Neutrophil (primary cell): ENCODE measurements at regions not wholly inside any gene's neighbourhood (a gene's known extent, or its start where the extent isn't known, plus 50 kb on each side); places are given as distances from the start of the nearest gene placed in this dataset.
"Not testable (repeated sequence)": the region's sequence is repeated elsewhere in the genome, so short reads cannot be mapped to it uniquely, and the experiment has no call there.

Experiments
- H3K27ac ChIP-seq: fragments of 200-600 bp; sonication (generic); 2 replicates; pipeline ENCODE4 v1.5.1; 2016; ENCODE audit warnings: mild to moderate bottlenecking, moderate library complexity
- H3K27me3 ChIP-seq: fragments of 200-600 bp; sonication (generic); 2 replicates; pipeline ENCODE4 v1.6.0; 2016; ENCODE audit warnings: mild to moderate bottlenecking
- H3K36me3 ChIP-seq: fragments of 200-600 bp; sonication (generic); 2 replicates; pipeline ENCODE4 v1.5.1; 2017
- H3K4me1 ChIP-seq, 2 experiments: fragments of 200-600 bp in 1 of 2; sonication (generic) in 1 of 2; 1 replicate in 1 of 2; 2 replicates in 1 of 2; pipeline versions ENCODE4 v1.5.1 to v1.6.1; 2013 to 2016; ENCODE audit warnings: low read depth in 1 of 2, low read length in 1 of 2, mild to moderate bottlenecking in 1 of 2, moderate library complexity in 1 of 2; ENCODE audit not compliant: control insufficient read depth in 1 of 2, insufficient read depth in 1 of 2
- H3K4me3 ChIP-seq, 2 experiments: fragments of 200-600 bp in 1 of 2; sonication (generic) in 1 of 2; 1 replicate in 1 of 2; 2 replicates in 1 of 2; pipeline ENCODE4 v1.5.1; 2013 to 2016; ENCODE audit warnings: low read depth in 1 of 2, low read length in 1 of 2, mild to moderate bottlenecking in 1 of 2, moderate library complexity in 1 of 2
- H3K9me3 ChIP-seq: fragments of 200-600 bp; sonication (generic); 2 replicates; pipeline ENCODE4 v1.5.1; 2016
- TF ChIP-seq, protein P1 (sequence below): fragments of 200-600 bp; sonication (generic); IDR thresholded peaks from 2 replicates; pipeline ENCODE4 v1.5.1; 2016; ENCODE audit warnings: antibody characterized with exemption

DNA sequence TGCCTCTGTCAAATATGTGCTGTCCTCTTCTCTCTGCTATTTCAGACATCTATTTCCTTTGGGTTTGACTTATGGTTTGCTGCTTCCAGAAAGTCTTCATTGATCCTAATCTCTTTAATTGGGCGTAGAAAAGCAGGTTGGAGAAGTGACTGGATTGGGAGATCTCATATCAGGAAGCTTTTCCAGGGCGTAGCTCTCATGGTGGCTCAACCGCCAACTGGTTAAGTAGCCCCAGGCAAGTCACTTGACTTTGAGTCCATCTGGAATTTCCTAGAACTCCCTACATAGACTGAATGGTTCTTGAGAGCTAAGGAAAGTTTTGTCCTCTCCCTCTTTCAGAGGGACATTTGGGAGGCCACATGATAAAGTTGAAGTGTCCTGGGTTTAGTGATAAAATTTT, 192.3 kb upstream of the GLRA1 start:
- TF ChIP-seq, protein P1, sequence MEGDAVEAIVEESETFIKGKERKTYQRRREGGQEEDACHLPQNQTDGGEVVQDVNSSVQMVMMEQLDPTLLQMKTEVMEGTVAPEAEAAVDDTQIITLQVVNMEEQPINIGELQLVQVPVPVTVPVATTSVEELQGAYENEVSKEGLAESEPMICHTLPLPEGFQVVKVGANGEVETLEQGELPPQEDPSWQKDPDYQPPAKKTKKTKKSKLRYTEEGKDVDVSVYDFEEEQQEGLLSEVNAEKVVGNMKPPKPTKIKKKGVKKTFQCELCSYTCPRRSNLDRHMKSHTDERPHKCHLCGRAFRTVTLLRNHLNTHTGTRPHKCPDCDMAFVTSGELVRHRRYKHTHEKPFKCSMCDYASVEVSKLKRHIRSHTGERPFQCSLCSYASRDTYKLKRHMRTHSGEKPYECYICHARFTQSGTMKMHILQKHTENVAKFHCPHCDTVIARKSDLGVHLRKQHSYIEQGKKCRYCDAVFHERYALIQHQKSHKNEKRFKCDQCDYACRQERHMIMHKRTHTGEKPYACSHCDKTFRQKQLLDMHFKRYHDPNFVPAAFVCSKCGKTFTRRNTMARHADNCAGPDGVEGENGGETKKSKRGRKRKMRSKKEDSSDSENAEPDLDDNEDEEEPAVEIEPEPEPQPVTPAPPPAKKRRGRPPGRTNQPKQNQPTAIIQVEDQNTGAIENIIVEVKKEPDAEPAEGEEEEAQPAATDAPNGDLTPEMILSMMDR: no peak
- Histone ChIP-seq H3K4me3 (no peak overlapping the region), H3K4me1 (no peaks in the 10 kb centered on the region), H3K9me3 (no peaks in the 10 kb centered on the region), H3K27me3 (no peaks in the 10 kb centered on the region), H3K36me3 (no peaks in the 10 kb centered on the region), H3K27ac (no peak overlapping the region)

DNA sequence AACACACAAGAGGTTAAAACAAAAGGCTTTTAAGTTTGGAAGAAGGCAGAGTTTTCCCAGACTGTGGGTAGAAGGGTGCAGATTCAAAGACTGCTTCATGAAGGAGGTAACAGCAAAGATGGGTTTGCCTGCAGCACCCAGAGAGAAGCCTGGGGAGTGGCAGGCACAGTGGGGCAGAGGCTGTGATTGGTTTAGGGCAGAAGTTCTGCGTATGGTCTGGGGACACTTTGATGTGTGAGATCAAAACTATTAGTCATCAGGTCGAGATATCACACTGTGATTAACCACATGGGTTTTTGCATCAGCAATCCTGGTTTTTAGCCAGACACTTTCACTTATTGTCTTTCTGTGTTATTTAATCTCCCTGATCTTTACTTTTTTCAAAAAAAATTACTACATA, 188.8 kb upstream of the GLRA1 start:
- Histone ChIP-seq H3K4me1 (no peaks in the 10 kb centered on the region), H3K9me3 (no peaks in the 10 kb centered on the region), H3K27me3 (no peaks in the 10 kb centered on the region), H3K27ac (no peak overlapping the region), H3K36me3 (no peaks in the 10 kb centered on the region), H3K4me3 (no peak overlapping the region)
- TF ChIP-seq, protein P1: no peak

DNA sequence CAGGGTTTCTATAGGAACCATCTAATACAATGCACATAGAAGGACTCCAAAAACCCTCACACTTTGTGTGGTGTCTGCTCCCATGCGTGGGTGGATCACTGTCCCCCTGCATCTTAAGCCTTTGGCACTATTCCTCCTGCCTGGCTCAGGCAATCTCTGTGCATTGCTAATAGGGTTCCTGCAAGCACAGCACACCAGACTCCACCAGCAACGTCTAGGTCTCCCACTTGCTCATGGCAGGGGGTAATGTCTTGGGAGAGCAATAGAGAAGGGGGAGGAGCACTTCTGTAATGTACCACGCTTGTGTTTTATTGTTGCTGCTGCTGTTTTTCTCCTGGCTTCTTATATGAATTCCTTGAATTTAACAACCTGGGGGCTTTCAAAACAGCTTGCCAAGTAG, 182.6 kb upstream of the GLRA1 start:
- no peaks in the 10 kb centered on the region for H3K4me1 ChIP-seq
- no peaks in the 10 kb centered on the region for H3K27me3 ChIP-seq
- TF ChIP-seq, protein P1: no peak
- no peaks in the 10 kb centered on the region for H3K9me3 ChIP-seq
- H3K4me3 ChIP-seq: no peak overlapping the region
- H3K27ac ChIP-seq: no peak overlapping the region
- H3K36me3 ChIP-seq: no peaks in the 10 kb centered on the region

DNA sequence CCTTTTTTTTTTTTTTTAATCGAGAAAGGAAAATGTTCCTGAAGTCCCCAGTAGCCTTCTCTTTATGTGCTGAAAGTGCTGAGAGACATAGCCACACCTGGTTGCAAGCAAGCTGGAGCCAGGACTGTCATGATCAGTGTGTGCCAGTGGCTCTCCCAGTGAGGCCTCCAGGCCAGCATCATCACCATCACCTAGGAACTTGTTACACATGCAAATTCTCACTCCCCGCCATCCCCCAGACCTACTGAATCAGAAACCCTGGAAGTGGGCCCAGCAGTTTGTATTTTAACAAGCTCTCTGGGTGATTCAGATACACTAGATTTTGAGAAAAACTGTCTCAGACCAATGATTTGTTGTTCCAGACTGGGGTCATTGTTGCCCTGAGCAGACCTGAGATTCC, 181.9 kb upstream of the GLRA1 start:
- TF ChIP-seq, protein P1: no peak
- H3K9me3 ChIP-seq: no peaks in the 10 kb centered on the region
- no peak overlapping the region for H3K4me3 ChIP-seq
- no peak overlapping the region for H3K27ac ChIP-seq
- no peaks in the 10 kb centered on the region for H3K4me1 ChIP-seq
- no peaks in the 10 kb centered on the region for H3K27me3 ChIP-seq
- no peaks in the 10 kb centered on the region for H3K36me3 ChIP-seq

DNA sequence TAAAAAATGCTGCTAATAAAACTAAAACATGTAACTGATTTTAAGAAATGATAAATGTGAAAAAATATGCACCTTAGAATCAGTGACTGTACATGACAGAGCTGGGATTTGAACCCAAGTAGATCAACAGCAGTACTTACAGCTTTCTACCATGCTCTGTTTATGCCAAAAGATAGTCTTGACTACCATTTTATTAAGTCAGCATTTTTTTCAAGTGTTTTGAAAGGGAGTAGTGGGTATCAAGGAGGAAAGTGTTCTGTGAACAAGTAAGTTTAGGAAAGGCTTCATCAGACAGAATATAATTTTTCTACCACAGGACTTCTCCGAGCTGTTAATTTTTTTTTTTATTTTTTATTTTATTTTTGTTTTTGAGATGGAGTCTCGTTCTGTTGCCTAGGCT, 180.4 kb upstream of the GLRA1 start:
- Histone ChIP-seq H3K9me3 (no peaks in the 10 kb centered on the region), H3K4me3 (no peak overlapping the region), H3K36me3 (no peaks in the 10 kb centered on the region), H3K4me1 (no peaks in the 10 kb centered on the region), H3K27me3 (no peaks in the 10 kb centered on the region), H3K27ac (no peak overlapping the region)
- TF ChIP-seq, protein P1: no peak

DNA sequence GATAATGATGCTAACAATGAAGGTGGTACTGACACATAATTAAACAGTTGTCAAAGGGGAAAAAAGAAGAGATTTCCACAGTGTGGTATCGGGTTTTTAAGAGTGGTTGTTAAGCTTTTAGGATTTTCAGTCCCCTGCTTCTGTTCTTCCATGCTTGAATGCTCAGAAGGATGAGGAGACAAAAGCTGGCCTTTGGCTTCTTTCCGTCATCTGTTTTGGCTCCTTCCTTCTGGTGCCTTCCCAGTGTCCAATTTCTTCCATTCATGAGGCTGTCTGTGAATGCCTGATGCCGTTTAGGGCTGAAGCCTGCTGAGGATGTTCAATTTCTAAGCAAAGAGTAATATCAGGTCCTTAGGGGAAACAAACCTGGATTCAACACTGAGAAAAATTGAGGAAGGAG, 179.6 kb upstream of the GLRA1 start:
- no peaks in the 10 kb centered on the region for H3K4me1 ChIP-seq
- H3K36me3 ChIP-seq: no peaks in the 10 kb centered on the region
- H3K27me3 ChIP-seq: no peaks in the 10 kb centered on the region
- H3K9me3 ChIP-seq: no peaks in the 10 kb centered on the region
- H3K4me3 ChIP-seq: no peak overlapping the region
- TF ChIP-seq, protein P1: no peak
- H3K27ac ChIP-seq: no peak overlapping the region

DNA sequence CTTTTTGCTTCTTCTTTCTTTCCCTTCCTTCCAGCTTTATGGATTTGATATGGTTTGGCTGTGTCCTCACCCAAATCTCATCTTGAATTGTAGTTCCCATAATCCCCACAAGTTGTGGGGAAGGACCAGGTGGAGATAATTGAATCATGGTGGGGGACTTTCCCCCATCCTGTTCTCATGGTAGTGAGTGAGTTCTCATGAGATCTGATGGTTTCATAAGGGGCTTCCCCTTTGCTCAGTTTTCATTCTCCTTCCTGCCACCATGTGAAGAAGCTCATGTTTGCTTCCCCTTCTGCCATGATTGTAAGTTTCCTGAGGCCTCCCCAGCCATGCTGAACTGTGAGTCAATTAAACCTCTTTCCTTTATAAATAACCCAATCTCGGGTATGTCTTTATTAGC, 178.3 kb upstream of the GLRA1 start:
- not testable (repeated sequence) for H3K9me3 ChIP-seq, H3K4me3 ChIP-seq, H3K4me1 ChIP-seq, H3K27me3 ChIP-seq, H3K27ac ChIP-seq, H3K36me3 ChIP-seq
